ENCODE measurements at regions not wholly inside any gene's neighbourhood (a gene's known extent, or its start where the extent isn't known, plus 50 kb on each side); places are given as distances from the start of the nearest gene placed in this dataset.

GRCh38 chr3:153657461-153657860, 463.7 kb upstream of the ARHGEF26 start:
- DNase-seq (ENCODE audit: low read depth), result no peak
- no peak for TF ChIP-seq CTCF (conservative IDR thresholded peaks at IDR 0.05; ENCODE audit: low read depth, low read length)
- no peak overlapping the region for H3K4me3 ChIP-seq (ENCODE audit: low read depth, low read length)

- H3K4me3 ChIP-seq (ENCODE audit: low read depth, low read length), result no peak overlapping the region
- TF ChIP-seq CTCF (conservative IDR thresholded peaks at IDR 0.05; ENCODE audit: low read depth, low read length), result no peak
- DNase-seq (ENCODE audit: low read depth), result no peak
These were observed 463.1 kb upstream of the ARHGEF26 start for GRCh38 chr3:153658136-153658535.

- DNase-seq (ENCODE audit: low read depth), result peak; percentile 25
- no peak for TF ChIP-seq CTCF (conservative IDR thresholded peaks at IDR 0.05; ENCODE audit: low read depth, low read length)
- no peak overlapping the region for H3K4me3 ChIP-seq (ENCODE audit: low read depth, low read length)
These were observed 454.0 kb upstream of the ARHGEF26 start for GRCh38 chr3:153666991-153667740.

GRCh38 chr3:153669527-153669926, 451.7 kb upstream of the ARHGEF26 start:
- no peak for DNase-seq (ENCODE audit: low read depth)
- H3K4me3 ChIP-seq (ENCODE audit: low read depth, low read length), result no peak overlapping the region
- peak; percentile 18 for TF ChIP-seq CTCF (conservative IDR thresholded peaks at IDR 0.05; ENCODE audit: low read depth, low read length)

GRCh38 chr3:153670577-153670976, 450.6 kb upstream of the ARHGEF26 start:
- DNase-seq (ENCODE audit: low read depth), result no peak
- no peak for TF ChIP-seq CTCF (conservative IDR thresholded peaks at IDR 0.05; ENCODE audit: low read depth, low read length)
- no peak overlapping the region for H3K4me3 ChIP-seq (ENCODE audit: low read depth, low read length)

GRCh38 chr3:153673853-153674252, 447.3 kb upstream of the ARHGEF26 start:
- no peak for TF ChIP-seq CTCF (conservative IDR thresholded peaks at IDR 0.05; ENCODE audit: low read depth, low read length)
- no peak overlapping the region for H3K4me3 ChIP-seq (ENCODE audit: low read depth, low read length)
- DNase-seq (ENCODE audit: low read depth), result no peak

- TF ChIP-seq CTCF (conservative IDR thresholded peaks at IDR 0.05; ENCODE audit: low read depth, low read length), result no peak
- no peak overlapping the region for H3K4me3 ChIP-seq (ENCODE audit: low read depth, low read length)
- no peak for DNase-seq (ENCODE audit: low read depth)
These were observed 441.5 kb upstream of the ARHGEF26 start for GRCh38 chr3:153679714-153680113.

Data from choroid plexus epithelial cell (primary cell).